PFSK-1 (cell line): ENCODE measurements at regions not wholly inside any gene's neighbourhood (a gene's known extent, or its start where the extent isn't known, plus 50 kb on each side); places are given as distances from the start of the nearest gene placed in this dataset.

ENCODE experiments used
- POLR2AphosphoS5 ChIP-seq: IDR thresholded peaks from 2 replicates; pipeline ENCODE4 v1.6.1; 2012; ENCODE audit warnings: low read depth, mild to moderate bottlenecking, control low read depth, low read length, moderate library complexity
- SIN3A ChIP-seq: IDR thresholded peaks from 2 replicates; pipeline ENCODE4 v1.6.1; 2012; ENCODE audit warnings: mild to moderate bottlenecking, low read length, moderate library complexity, borderline replicate concordance; ENCODE audit not compliant: insufficient read depth
- TF ChIP-seq, protein P1 (sequence below), 2 experiments: IDR thresholded peaks; 2 replicates each; pipeline versions ENCODE4 v1.6.1 to v1.8.0; 2011 to 2012; ENCODE audit warnings: low read depth in 2 of 2, low read length in 2 of 2, control low read depth in 1 of 2, inconsistent platforms in 1 of 2, mild to moderate bottlenecking in 1 of 2, moderate library complexity in 1 of 2; ENCODE audit not compliant: insufficient read depth in 1 of 2

DNA sequence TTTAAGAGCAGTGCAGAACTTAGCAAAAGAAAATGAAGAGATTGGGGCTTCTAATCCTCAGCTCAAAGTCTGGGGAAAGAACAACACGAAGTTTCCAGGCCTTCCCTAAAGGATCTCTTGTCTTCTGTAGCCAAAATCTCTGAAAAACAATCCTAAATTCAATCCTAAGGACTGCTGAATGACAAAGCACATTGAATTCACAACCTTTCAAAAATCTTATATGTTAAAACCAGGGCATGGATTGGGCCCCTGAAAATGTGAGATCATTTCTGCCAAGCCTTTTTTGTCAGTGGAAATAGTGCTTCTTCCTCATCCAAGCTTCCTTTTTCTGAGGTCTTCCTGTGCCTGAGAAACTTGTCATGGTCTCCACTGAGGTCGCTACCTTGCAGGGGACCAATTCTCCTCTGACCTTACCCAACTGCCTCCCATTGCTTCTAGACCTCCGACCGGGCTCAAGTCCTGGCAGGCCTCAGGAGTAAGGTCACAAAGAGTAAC, 126.2 kb upstream of the ARID1B start:
- TF ChIP-seq, protein P1, sequence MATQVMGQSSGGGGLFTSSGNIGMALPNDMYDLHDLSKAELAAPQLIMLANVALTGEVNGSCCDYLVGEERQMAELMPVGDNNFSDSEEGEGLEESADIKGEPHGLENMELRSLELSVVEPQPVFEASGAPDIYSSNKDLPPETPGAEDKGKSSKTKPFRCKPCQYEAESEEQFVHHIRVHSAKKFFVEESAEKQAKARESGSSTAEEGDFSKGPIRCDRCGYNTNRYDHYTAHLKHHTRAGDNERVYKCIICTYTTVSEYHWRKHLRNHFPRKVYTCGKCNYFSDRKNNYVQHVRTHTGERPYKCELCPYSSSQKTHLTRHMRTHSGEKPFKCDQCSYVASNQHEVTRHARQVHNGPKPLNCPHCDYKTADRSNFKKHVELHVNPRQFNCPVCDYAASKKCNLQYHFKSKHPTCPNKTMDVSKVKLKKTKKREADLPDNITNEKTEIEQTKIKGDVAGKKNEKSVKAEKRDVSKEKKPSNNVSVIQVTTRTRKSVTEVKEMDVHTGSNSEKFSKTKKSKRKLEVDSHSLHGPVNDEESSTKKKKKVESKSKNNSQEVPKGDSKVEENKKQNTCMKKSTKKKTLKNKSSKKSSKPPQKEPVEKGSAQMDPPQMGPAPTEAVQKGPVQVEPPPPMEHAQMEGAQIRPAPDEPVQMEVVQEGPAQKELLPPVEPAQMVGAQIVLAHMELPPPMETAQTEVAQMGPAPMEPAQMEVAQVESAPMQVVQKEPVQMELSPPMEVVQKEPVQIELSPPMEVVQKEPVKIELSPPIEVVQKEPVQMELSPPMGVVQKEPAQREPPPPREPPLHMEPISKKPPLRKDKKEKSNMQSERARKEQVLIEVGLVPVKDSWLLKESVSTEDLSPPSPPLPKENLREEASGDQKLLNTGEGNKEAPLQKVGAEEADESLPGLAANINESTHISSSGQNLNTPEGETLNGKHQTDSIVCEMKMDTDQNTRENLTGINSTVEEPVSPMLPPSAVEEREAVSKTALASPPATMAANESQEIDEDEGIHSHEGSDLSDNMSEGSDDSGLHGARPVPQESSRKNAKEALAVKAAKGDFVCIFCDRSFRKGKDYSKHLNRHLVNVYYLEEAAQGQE (IDR thresholded peaks at IDR 0.05; ENCODE audit: insufficient read depth in 1 of 2, low read depth in 2 of 2, low read length in 2 of 2) = no peak
- TF ChIP-seq POLR2AphosphoS5 = no peak
- no peak for TF ChIP-seq SIN3A
